NCI-H2196 (cell line): ENCODE measurements at regions not wholly inside any gene's neighbourhood (a gene's known extent, or its start where the extent isn't known, plus 50 kb on each side); places are given as distances from the start of the nearest gene placed in this dataset.
A peak's percentile ranks its signal among the peaks of the same experiment; 100 is the strongest.

Source experiments
- DNase-seq: peaks from one replicate; lab custom pipeline; 2025; ENCODE audit not compliant: unreplicated experiment; lab: John Stamatoyannopoulos, UW

DNA sequence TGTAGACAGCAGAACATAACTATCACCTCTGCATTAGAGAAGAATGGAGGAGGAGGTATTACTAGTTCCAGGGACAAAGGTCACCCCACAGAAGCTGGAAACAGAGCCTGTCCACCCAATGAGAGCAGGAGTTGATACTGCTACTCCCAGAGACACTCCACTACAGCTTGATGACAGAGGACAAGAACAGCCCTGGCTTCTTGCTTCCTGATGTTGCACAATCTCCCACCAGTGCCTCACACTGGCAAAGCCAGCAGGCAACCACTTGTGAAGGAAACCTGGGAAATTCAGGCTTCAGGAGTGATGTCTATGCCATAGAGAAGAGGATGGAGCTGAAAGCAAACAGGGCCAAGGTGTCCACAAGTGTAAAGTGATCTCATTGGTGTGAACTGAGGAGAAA is 78.0 kb upstream of the POU1F1 start:
- no peak for DNase-seq

DNA sequence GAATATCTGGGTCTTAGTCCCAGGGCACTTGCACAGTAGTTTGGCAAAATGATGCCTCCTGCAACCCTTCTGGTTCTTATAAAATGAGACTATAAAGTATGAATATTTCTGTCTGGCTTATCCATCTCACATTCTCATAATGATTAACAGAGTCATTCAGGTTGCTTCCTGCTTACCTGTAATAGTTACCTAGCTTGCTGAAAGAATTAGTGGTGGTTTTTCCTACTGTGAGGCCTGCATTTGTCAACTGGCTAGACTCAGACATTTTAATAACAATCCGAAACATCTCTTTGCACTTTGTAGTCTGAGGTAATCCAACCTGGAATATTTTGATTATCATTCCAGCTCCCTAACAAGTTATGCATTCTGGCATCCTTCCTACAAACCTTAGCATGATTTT is 75.6 kb upstream of the POU1F1 start:
- DNase-seq = no peak

DNA sequence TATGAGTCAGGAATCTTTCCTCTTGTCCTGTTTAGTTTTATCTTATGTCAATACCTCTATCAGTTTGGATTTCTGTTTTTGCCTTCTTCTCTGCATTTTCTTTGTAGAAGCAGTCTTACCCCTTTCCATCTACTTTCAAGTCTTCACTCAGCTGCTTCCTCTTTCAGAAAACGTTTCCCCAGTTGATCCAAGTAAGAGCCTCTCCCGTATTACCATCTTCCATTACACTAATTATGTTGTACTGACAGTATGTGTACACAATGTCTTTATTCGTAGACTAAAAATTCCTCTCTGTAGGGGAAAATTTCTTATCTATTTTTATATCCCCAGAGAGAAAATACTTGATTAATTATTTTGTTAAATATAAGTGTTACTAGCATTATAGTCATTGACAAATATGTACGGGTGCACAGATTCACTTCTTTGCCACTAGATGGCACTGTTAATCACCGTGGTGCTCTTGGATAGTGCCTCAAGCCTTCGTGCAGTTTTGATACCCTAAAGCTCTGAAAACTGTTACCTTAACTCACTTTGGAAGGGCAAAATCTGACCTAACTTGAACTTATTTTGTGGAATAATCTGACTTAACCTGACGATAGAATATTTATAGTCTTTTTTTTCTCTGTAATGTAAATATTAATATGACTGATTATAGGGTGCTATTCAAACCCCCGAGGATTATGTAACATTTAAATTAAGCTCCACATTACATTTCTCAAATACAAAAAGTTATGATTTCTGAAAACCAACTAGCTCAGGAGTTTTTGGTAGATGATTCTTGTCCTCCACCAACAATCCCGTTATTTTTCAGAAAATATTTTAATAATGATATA is 74.2 kb upstream of the POU1F1 start:
- peak; percentile 25 for DNase-seq

GRCh38 chr3:87349833-87350232 is 73.4 kb upstream of the POU1F1 start:
- DNase-seq = no peak

- no peak for DNase-seq
Observed at GRCh38 chr3:87336761-87337160, 60.4 kb upstream of the POU1F1 start.

GRCh38 chr3:87335931-87336330 is 59.5 kb upstream of the POU1F1 start:
- DNase-seq = no peak

- DNase-seq = peak; percentile 2
Observed at GRCh38 chr3:87333393-87333892, 57.1 kb upstream of the POU1F1 start.

GRCh38 chr3:87332789-87333188 is 56.4 kb upstream of the POU1F1 start:
- no peak for DNase-seq

DNA sequence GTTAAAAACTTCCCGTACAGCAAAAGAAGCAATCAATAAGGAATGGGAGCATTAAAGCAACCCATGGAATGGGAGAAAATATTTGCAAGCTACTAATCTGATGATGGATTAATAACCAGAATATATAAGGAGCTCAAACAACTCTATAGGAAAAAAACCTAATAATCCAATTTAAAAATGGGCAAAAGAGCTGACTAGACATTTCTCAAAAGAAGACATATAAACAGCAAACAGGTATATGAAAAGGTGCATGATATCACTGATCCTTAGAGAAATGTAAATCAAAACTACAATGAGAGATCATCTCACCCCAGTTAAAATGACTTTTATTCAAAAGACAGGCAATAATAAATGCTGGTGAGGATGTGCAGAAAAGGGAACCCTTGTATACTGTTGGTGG is 52.7 kb upstream of the POU1F1 start:
- no peak for DNase-seq
